IPS-NIHi11 (cell line): ENCODE measurements at regions not wholly inside any gene's neighbourhood (a gene's known extent, or its start where the extent isn't known, plus 50 kb on each side); places are given as distances from the start of the nearest gene placed in this dataset.

Experiments
- DNase-seq: peaks from one replicate; pipeline ENCODE4 v3.0.0; 2012; ENCODE audit warnings: mixed read lengths, low spot score

DNA sequence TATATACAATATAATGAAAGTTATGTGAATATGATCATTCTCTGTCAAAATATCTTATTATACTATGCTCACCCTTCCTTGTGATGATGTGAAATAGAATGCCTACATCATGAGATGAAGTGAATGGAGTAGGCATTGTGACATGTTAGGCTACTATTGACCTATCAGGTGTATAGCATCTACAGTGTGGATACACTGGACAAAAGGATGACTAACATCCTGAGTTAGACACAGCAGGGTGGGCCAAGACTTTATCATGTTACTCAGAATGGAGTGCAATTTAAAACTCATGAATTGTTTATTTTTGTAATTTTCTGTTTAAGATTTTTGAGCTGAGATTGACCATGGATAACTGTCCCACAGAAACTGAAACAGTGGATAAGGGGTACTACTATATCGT is 53.4 kb upstream of the NAV3 start:
- DNase-seq: no peak

- DNase-seq: no peak
Observed at GRCh38 chr12:77774761-77775160, 55.9 kb upstream of the NAV3 start.

GRCh38 chr12:77772676-77773298 is 57.9 kb upstream of the NAV3 start:
- DNase-seq: no peak

GRCh38 chr12:77768558-77768957 is 62.1 kb upstream of the NAV3 start:
- DNase-seq: no peak

DNA sequence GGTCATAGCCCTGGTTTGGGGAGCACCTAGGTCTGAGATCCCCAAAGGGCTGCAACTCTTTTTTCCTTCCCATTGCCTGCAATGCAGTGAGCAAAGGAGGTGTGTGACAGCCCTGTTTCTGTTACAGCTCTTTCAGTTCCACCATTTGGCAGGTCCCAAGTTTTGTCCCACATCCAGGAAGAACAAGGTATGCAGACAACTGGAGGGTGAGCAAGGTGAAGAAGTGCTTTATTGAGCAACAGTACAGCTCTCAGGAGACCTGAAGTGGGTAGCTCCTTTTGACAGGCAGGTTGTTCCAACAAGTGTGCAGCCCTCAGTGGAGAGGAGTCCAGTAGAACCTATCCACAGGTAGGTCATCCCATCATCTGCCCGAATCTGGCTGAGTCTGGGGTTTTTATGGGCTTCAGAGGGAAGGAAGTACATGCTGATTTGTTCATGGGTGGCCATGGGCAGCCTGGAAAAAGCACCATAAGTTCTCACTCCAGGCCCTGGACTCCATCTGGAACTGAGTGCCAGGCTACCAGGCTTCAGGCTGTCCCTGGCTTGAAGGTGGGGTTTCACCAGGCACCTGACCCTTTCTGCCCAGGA is 62.8 kb upstream of the NAV3 start:
- no peak for DNase-seq

DNA sequence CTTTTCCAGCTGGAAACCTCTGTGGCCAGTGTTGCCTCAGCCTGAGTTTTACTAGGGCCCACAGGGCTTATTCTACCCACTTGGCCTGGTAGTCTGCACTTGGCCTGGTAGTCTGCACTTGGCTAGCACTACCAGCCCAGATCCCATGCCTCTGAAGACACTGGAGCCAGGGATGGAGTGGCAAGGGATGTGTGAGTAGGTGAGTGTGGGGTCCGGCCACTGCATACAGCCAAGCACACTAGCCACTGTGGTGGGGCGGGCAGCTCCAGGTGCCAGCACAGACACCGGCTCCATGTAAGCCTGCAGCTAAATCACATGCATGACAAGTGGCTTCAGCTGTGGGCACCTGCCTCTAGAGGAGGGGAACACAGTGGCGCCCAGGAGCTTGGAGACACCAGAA is 63.4 kb upstream of the NAV3 start:
- no peak for DNase-seq

- no peak for DNase-seq
Observed at GRCh38 chr12:77766224-77766623, 64.5 kb upstream of the NAV3 start.

DNA sequence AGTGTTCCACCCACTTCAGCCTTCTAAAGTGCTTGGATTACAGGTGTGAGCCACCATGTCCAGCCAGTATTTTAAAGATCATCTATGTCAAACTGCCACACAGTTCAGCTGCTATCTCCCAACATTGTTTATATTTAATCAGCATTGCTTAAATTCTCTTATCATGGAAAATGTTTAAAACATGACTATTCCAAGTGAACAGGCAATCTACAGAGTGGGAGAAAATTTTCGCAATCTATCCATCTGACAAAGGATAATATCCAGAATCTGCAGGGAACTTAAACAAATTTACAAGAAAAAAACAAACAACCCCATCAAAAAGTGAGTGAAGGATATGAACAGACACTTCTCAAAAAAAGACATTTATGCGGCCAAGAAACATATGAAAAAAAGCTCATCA is 69.4 kb upstream of the NAV3 start:
- no peak for DNase-seq

DNA sequence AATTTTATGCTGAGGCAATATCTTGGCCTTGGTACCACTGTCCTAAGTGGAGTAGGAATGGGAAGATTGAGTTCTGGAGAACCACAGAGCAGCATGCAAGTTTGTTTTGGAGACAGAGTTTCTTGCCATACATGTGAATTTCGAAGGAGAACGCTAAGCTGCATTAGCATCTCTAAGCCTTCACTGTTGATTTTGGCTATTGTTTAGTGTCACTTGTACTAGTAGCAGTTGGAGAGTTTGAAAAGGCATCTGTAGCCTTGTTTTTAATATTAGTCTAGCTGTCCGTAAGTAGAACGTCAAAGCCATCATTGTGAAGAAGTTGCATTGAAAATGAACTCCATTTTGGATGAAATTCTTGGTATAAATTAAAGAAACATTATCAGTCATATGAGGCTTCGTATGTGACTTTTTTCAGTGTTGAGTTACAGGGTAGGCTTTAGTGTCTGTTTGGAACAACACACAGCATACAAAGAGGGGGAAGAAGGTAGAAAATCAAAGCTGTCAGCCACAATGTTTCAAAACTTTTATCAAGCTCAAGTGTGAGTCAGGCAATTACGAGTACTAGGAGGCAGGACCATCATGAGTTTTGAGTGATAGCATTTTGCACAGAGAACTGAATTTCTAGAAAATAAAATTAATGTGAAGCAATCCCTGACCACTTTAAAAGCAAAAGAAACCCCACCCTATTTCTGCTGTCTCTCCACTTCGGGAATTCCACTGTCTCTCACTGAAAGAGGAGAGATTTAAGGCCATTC is 70.2 kb upstream of the NAV3 start:
- no peak for DNase-seq

DNA sequence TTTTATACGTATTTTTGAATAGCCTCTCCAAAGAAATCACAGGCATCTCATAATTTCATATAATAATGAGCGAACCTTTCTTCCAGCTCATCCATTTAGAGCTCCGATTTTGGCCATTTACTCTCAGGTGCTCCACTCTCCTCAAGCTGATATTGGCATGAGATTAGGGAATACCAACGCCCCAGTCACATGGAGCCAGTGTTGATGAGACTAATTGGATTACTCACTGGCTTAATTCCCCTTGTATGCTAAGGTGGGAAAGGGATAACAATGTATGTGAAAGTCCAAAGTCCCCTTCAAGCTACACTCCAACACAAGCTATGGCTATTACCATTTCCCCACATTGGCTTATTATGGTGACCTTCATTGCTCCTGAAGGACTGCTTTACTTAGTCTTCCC is 76.6 kb upstream of the NAV3 start:
- no peak for DNase-seq

GRCh38 chr12:77751939-77752338 is 78.8 kb upstream of the NAV3 start:
- no peak for DNase-seq

DNA sequence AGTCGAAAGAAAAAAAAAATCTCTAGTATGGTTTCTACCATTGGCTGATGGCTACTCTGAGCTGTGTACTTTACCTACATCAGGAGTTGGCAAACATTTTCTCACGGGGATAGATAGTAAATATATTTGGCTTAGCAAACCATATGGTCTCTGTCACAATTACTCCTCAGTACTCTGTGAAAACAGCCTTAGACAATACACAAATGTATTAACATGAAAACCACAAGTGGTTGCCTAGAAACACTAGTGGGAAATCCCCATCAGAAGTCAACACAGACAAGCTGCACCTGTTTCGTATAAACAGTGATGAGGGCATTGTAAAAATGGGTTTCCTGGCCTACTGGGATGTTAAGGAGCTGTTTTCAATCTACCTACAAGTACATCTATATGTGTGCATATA is 84.6 kb upstream of the NAV3 start:
- DNase-seq: no peak

DNA sequence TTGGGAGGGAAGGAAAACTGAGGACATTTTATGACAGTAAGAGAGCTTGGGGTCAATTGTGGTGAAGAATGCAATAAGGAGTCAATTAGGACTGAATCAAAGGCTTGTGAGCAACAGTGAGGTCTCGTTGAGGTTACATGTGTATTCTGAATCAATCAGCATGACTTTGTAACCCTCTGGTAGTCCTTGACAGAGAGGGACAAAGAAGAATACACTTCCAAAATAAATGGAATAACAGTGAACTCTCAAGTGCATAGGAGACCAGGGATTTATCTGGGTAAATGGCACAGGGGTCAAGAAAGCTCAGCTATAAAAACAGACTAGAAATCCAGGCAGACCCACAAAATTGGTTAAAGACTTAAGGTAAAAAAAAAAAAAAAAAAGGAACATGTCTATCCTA is 85.1 kb upstream of the NAV3 start:
- no peak for DNase-seq

DNA sequence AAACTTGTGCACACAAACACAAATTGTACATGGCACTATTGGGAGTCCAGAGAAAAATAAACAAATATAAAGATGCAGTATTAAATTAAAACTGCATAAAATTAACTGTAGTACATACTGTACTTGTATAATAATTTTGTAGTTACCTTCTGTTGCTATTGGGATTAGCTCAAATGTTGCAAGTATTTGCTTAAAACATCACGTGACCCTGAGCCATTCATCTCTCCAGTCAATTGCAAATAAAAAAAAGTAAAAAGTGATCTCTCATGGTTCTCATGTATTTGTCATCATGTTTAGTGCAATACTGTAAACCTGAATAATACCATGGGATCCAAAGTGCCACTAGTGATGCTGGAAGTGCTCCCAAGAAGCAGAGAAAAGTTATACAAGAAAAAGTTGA is 88.1 kb upstream of the NAV3 start:
- no peak for DNase-seq

GRCh38 chr12:77741974-77742517 is 88.6 kb upstream of the NAV3 start:
- DNase-seq: no peak

DNA sequence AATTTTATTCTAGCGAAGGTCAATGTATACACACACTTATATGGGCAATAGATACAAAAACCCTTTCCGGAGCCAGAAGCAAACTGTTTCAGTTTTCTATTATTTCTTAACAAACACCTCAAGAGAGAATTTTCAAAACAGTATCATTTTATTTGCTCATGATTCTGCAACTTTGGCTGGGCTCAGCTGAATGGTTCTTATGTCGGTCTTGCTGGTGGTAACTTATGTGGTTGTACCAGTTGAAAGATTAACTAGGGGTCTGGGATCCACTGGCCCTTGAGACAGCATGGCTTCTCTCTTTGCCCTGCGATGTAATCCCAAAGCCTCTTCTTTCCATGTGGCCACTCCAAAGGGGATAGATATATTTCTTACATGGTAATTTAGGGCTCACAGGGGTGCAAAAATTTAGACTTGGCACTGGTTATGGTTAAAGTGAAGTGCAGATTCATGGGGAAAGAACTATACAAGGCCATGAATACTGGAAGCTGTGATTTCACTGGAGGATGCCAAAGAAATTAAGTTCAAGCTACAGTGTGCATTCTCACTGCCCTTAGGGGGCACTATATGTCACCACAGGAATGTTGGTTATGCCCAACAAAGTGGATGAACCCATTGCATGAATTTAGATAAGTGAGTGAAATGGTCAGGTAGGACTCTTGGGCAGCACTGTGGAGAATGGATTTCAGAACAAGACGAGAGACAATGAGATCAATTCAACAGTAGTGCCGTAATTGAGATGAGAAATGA is 94.3 kb upstream of the NAV3 start:
- DNase-seq: no peak

DNA sequence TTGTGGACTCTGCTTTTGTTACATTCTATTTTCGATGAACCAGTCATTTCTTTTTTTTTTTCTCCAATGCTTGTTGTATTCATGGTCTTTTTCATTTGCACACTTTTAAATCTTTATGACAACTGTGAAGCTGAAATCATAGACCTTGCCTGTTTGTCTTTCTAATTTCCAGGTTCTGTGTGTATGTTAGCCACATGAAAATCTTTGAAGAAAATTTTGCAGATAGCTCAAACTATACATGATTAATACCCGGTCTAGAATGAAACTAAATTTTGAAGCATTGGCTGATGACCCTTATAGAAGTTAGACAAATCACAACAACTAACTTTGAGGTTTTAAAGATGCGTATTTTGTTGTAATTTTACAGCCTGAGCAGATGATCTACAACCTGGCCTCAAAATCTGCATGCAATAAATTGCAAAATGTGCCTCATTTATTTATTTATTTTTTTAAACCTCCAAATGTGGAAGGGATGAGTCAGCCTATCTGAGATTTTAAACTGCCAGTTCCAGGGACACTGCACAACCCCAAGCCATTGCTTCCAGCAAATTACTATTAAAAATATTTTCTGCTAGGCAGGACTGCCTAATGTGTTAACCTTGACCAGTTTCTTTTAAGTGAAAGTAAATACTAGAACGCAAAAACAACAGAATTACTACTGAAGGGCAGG is 96.3 kb upstream of the NAV3 start:
- DNase-seq: no peak

- no peak for DNase-seq
Observed at GRCh38 chr12:77728018-77728417, 102.7 kb upstream of the NAV3 start.

DNA sequence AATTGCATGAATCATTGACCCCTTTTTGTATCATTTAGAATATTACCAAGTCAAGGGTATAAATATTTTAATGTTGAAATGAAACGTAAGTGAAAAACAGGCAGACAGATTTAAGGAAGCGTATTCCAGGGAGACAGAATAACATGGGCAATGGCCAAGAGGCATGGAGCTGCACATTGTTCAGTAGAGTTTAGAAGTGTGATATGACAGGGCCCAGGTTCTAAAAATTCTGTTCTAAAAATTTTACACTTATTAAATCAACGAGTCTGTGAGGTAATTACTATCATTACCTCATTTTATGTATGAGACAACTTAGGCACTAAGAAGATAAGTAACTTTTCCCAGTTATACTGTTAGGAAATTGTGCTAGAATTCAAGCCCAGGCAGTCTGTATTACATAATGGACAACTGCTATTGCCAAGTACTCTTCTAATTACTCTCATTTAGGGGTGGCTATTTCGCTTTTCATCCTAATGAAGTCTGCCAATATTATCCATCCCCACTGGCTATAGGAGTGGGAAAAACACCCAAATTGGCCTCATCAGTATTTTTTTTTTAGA is 103.2 kb upstream of the NAV3 start:
- DNase-seq: no peak

DNA sequence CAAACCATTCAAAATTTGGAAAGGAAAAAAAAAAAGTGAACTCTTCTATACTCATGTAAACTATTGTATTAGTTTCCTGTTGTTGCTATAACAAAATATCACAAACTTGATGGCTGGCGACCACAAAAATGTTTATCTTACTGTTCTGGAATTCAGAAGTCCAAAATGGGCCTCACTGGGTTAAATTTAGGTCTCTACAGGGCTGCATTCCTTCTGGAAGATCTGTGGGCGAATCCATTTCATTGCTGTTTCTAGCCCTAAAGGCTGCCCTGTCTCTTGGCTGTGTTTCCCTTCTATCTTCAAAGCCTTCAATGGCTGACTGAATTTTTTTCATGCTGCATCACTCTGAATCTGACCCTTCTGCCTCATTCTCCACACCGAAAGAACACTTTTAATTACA is 105.1 kb upstream of the NAV3 start:
- DNase-seq: no peak

DNA sequence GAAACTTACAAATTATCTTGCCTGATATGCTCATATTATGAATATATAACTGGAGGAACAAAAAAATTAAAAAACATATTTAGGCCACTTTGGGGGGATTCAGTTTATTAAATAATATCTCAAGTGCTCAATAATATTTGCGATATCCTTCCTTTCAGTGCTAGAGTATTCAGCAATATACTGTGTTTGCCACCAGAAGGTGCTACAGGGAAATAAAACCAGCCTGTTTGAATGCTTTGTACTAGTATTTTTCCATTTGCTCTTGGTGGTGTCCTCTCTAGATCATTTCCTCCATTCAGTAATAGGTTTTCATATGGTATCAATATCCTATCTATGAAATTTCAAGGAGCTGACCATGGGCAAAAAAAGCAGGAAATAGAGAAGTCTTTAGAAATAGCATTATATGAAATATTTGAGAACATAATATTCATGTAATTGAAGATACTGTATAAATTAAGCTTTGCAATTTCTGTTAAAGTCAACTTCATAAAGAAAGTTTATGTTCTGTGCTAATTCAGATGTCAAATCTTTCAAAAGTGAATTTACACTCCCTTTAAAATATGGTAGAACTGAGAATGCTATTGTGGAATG is 106.2 kb upstream of the NAV3 start:
- peak; percentile 21 for DNase-seq
